C4-2B (cell line): ENCODE measurements at regions not wholly inside any gene's neighbourhood (a gene's known extent, or its start where the extent isn't known, plus 50 kb on each side); places are given as distances from the start of the nearest gene placed in this dataset.

Source experiments
- CTCF ChIP-seq: fragments of 450-650 bp; conservative IDR thresholded peaks from 2 replicates; pipeline ENCODE4 v1.5.1; 2017; ENCODE audit warnings: mild to moderate bottlenecking
- ZFX ChIP-seq: fragments of 450-650 bp; IDR thresholded peaks from 2 replicates; pipeline ENCODE4 v1.6.1; 2017

- no peak for TF ChIP-seq CTCF
- no peak for TF ChIP-seq ZFX
These were observed 58.8 kb downstream of the RPL37A start for GRCh38 chr2:216557413-216557812.
